ENCODE measurements at regions not wholly inside any gene's neighbourhood (a gene's known extent, or its start where the extent isn't known, plus 50 kb on each side); places are given as distances from the start of the nearest gene placed in this dataset.

GRCh38 chr10:71123023-71123422, 89.3 kb upstream of the UNC5B start:
- no peak for DNase-seq
- H3K27ac ChIP-seq = no peak overlapping the region
- H3K36me3 ChIP-seq (replicated peaks) = no peaks in the 10 kb centered on the region
- peaks cover 7% of the 10 kb centered on the region for H3K27me3 ChIP-seq (replicated peaks)
- TF ChIP-seq, protein P1, sequence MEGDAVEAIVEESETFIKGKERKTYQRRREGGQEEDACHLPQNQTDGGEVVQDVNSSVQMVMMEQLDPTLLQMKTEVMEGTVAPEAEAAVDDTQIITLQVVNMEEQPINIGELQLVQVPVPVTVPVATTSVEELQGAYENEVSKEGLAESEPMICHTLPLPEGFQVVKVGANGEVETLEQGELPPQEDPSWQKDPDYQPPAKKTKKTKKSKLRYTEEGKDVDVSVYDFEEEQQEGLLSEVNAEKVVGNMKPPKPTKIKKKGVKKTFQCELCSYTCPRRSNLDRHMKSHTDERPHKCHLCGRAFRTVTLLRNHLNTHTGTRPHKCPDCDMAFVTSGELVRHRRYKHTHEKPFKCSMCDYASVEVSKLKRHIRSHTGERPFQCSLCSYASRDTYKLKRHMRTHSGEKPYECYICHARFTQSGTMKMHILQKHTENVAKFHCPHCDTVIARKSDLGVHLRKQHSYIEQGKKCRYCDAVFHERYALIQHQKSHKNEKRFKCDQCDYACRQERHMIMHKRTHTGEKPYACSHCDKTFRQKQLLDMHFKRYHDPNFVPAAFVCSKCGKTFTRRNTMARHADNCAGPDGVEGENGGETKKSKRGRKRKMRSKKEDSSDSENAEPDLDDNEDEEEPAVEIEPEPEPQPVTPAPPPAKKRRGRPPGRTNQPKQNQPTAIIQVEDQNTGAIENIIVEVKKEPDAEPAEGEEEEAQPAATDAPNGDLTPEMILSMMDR (IDR thresholded peaks at IDR 0.05; ENCODE audit: low read depth, low read length, missing control alignments) = no peak
- no peak overlapping the region for H3K4me3 ChIP-seq (ENCODE audit: low read depth, low read length)
- in situ Hi-C loops (cut with HindIII; ENCODE audit: low pct_ligation_motif_present, low sequenced_read_pairs) = no loop called here

GRCh38 chr10:71124921-71125748, 87.2 kb upstream of the UNC5B start:
- no peak for DNase-seq
- in situ Hi-C loops (cut with HindIII; ENCODE audit: low pct_ligation_motif_present, low sequenced_read_pairs) = no loop called here
- Histone ChIP-seq H3K36me3 (replicated peaks) (no peaks in the 10 kb centered on the region), H3K27ac (no peak overlapping the region), H3K27me3 (replicated peaks) (peaks cover 7% of the 10 kb centered on the region), H3K4me3 (ENCODE audit: low read depth, low read length) (no peak overlapping the region)
- TF ChIP-seq, protein P1 (IDR thresholded peaks at IDR 0.05; ENCODE audit: low read depth, low read length, missing control alignments) = no peak

GRCh38 chr10:71125749-71126107, 86.6 kb upstream of the UNC5B start:
- H3K4me3 ChIP-seq (ENCODE audit: low read depth, low read length) = no peak overlapping the region
- no peak for DNase-seq
- TF ChIP-seq, protein P1 (IDR thresholded peaks at IDR 0.05; ENCODE audit: low read depth, low read length, missing control alignments) = no peak
- peaks cover 7% of the 10 kb centered on the region for H3K27me3 ChIP-seq (replicated peaks)
- H3K27ac ChIP-seq = no peak overlapping the region
- in situ Hi-C loops (cut with HindIII; ENCODE audit: low pct_ligation_motif_present, low sequenced_read_pairs) = no loop called here
- H3K36me3 ChIP-seq (replicated peaks) = no peaks in the 10 kb centered on the region

DNA sequence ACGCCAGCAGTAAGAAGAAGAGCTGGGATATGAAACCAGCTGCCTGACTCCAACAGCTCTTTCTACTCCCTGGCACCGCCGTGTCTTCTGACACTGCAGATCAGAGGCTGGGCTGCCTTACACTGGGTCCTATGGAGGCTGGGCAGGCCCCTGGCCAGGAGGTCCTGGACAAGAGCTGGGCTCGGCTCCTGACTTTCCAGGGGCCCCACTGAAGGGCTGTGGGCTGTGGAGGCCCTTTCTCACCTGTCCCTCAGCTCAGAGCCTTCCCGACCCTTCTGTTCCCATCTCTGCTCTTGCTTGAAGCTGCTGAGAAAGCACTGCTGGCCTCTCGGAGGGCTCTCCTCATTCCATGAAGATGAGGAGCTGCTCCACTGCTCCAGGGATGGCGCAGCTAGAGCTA, 85.9 kb upstream of the UNC5B start:
- no peak for DNase-seq
- H3K4me3 ChIP-seq (ENCODE audit: low read depth, low read length) = no peak overlapping the region
- H3K27me3 ChIP-seq (replicated peaks) = peaks cover 7% of the 10 kb centered on the region
- no peak overlapping the region for H3K27ac ChIP-seq
- no peaks in the 10 kb centered on the region for H3K36me3 ChIP-seq (replicated peaks)
- in situ Hi-C loops (cut with HindIII; ENCODE audit: low pct_ligation_motif_present, low sequenced_read_pairs) = no loop called here
- TF ChIP-seq, protein P1 (IDR thresholded peaks at IDR 0.05; ENCODE audit: low read depth, low read length, missing control alignments) = no peak

DNA sequence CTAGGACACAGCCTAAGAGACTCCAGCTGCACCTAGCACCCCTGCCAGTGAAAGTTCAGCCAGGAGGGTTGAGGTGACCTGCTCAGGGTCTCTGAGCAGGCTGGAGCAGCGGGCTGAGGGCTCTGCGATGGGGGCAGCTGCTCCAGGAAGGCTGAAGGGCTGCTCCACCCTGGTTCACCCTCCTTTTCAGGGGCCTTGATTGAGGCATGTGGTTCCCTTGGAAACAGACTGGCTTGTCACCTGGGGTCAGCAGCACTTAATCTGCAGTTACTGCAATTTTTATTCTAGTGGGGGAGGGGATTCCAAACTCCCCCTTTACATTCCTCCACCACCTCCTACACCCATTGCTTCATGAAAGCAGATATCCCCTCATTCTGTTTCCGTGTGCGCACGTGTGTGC, 85.3 kb upstream of the UNC5B start:
- Histone ChIP-seq H3K27ac (no peak overlapping the region), H3K4me3 (ENCODE audit: low read depth, low read length) (no peak overlapping the region), H3K36me3 (replicated peaks) (no peaks in the 10 kb centered on the region), H3K27me3 (replicated peaks) (peaks cover 7% of the 10 kb centered on the region)
- TF ChIP-seq, protein P1 (IDR thresholded peaks at IDR 0.05; ENCODE audit: low read depth, low read length, missing control alignments) = no peak
- in situ Hi-C loops (cut with HindIII; ENCODE audit: low pct_ligation_motif_present, low sequenced_read_pairs) = no loop called here
- DNase-seq = no peak

- TF ChIP-seq, protein P1 (IDR thresholded peaks at IDR 0.05; ENCODE audit: low read depth, low read length, missing control alignments) = no peak
- Histone ChIP-seq H3K4me3 (ENCODE audit: low read depth, low read length) (no peak overlapping the region), H3K27ac (no peak overlapping the region), H3K36me3 (replicated peaks) (no peaks in the 10 kb centered on the region), H3K27me3 (replicated peaks) (peaks cover 4% of the 10 kb centered on the region)
- in situ Hi-C loops (cut with HindIII; ENCODE audit: low pct_ligation_motif_present, low sequenced_read_pairs) = no loop called here
- no peak for DNase-seq
Observed at GRCh38 chr10:71127773-71128172, 84.6 kb upstream of the UNC5B start.

Measured in brain microvascular endothelial cell (primary cell).